K562 (cell line): ENCODE measurements at regions not wholly inside any gene's neighbourhood (a gene's known extent, or its start where the extent isn't known, plus 50 kb on each side); places are given as distances from the start of the nearest gene placed in this dataset.

Experiments
- ATAC-seq: fragments of 200-7000 bp; cut with Tn5 transposase; 3 replicates; pipeline ENCODE4 v1.9.1; 2020; ENCODE audit warnings: moderate library complexity
- BruUV-seq: library from RNA; stranded (reverse); fragments of 400-500 nt; replicated peaks from 2 replicates; lab custom pipeline; 2021; lab: Mats Ljungman, UMichigan
- CTCF ChIA-PET: fragments of 300-600 bp; formaldehyde crosslinking; extraction: SDS; loops from one replicate; lab custom pipeline; 2021; ENCODE audit warnings: low intra/inter-chr PET ratio; lab: Yijun Ruan, JAX
- POLR2A ChIA-PET: fragments of 300-600, 350-650 bp; sonication (Branson Sonifier 250); formaldehyde crosslinking; extraction: SDS; loops from one replicate; lab custom pipeline; 2021; ENCODE audit warnings: antibody characterized with exemption, inconsistent platforms; lab: Yijun Ruan, JAX
- DNase-seq, 4 experiments: peaks; one replicate each; pipeline versions ENCODE4 v3.0.0 to v3.0.0-alpha.2; 2011 to 2018; ENCODE audit warnings: low spot score in 3 of 4, mixed read lengths in 3 of 4; ENCODE audit errors: extremely low read depth in 1 of 4
- FAIRE-seq: peaks from 2 replicates; lab custom pipeline; 2011; peaks lifted over from hg19 to GRCh38; lab: Jason Lieb, UNC
- H2AFZ ChIP-seq: 2 replicates; pipeline ENCODE4 v1.6.0; 2011; ENCODE audit warnings: low read depth, low read length, control low read depth, inconsistent platforms
- H3K27ac ChIP-seq: fragments of 200-600 bp; 3 replicates; pipeline ENCODE4 v1.8.0; 2011; ENCODE audit warnings: low read depth, mild to moderate bottlenecking, control low read depth, inconsistent platforms, low read length, moderate library complexity, mixed read lengths; ENCODE audit errors: extremely low read depth
- H3K27me3 ChIP-seq, 2 experiments: fragments of 300-600 bp in 1 of 2; 2 replicates in 1 of 2; 3 replicates in 1 of 2; pipeline versions ENCODE4 v1.6.0 to v1.8.0; 2011; ENCODE audit warnings: inconsistent platforms in 2 of 2, low read length in 2 of 2, mild to moderate bottlenecking in 1 of 2, mixed read lengths in 1 of 2, moderate library complexity in 1 of 2; ENCODE audit not compliant: control insufficient read depth in 2 of 2, insufficient read depth in 2 of 2
- H3K36me3 ChIP-seq: fragments of 300-600 bp; 3 replicates; pipeline ENCODE4 v1.8.0; 2011; ENCODE audit warnings: mild to moderate bottlenecking, low read length, inconsistent platforms; ENCODE audit not compliant: control insufficient read depth, insufficient read depth
- H3K4me1 ChIP-seq, 2 experiments: fragments of 200-600 bp in 1 of 2; replicated peaks in 1 of 2; 2 replicates in 1 of 2; 3 replicates in 1 of 2; pipeline versions ENCODE4 v1.5.1 to v1.8.0; 2011; ENCODE audit warnings: inconsistent platforms in 2 of 2, low read length in 2 of 2, mild to moderate bottlenecking in 1 of 2, mixed read lengths in 1 of 2, moderate library complexity in 1 of 2; ENCODE audit not compliant: control insufficient read depth in 2 of 2, insufficient read depth in 2 of 2
- H3K4me2 ChIP-seq: 2 replicates; pipeline ENCODE4 v1.6.1; 2011; ENCODE audit warnings: low read length, control low read depth, inconsistent platforms, mixed read lengths; ENCODE audit not compliant: insufficient read depth
- H3K4me3 ChIP-seq: fragments of 200-600 bp; sonication (generic), shearing (Covaris generic); 2 replicates; pipeline ENCODE4 v1.5.1; 2016; ENCODE audit warnings: control low read depth, inconsistent platforms
- H3K79me2 ChIP-seq: fragments of 200-600 bp; 3 replicates; pipeline ENCODE4 v1.8.0; 2011; ENCODE audit warnings: low read length, inconsistent platforms; ENCODE audit not compliant: control insufficient read depth, insufficient read depth
- H3K9ac ChIP-seq, 2 experiments: 2 replicates each; pipeline versions ENCODE4 v1.6.0 to v1.6.1; 2011; ENCODE audit warnings: low read depth in 2 of 2, low read length in 2 of 2, control low read depth in 1 of 2, inconsistent platforms in 1 of 2, mild to moderate bottlenecking in 1 of 2, mixed read lengths in 1 of 2; ENCODE audit not compliant: insufficient read depth in 1 of 2
- H3K9me1 ChIP-seq: one replicate; pipeline ENCODE4 v1.6.0; 2011; ENCODE audit warnings: inconsistent platforms, mild to moderate bottlenecking, low read length, moderate library complexity; ENCODE audit not compliant: control insufficient read depth, insufficient read depth
- H3K9me3 ChIP-seq: replicated peaks from 2 replicates; pipeline ENCODE4 v1.5.1; 2011; ENCODE audit warnings: low read depth, low read length, inconsistent platforms; ENCODE audit not compliant: control insufficient read depth, insufficient read depth
- H4K20me1 ChIP-seq: replicated peaks from 2 replicates; pipeline ENCODE4 v1.6.1; 2011; ENCODE audit warnings: low read length, inconsistent platforms, mixed read lengths; ENCODE audit not compliant: control insufficient read depth, insufficient read depth
- HDGF ChIP-seq: fragments of 450-650 bp; IDR thresholded peaks from 2 replicates; pipeline ENCODE4 v1.6.1; 2016
- MAFG ChIP-seq: fragments of 450-650 bp; conservative IDR thresholded peaks from 2 replicates; pipeline ENCODE4 v1.6.1; 2016; ENCODE audit warnings: missing genetic modification characterization, missing compliant biosample characterization
- MAFK ChIP-seq: IDR thresholded peaks from 2 replicates; pipeline ENCODE4 v1.6.1; 2011; ENCODE audit warnings: low read length, improper control_type of control experiment
- PHB2 ChIP-seq: fragments of 450-650 bp; IDR thresholded peaks from 2 replicates; pipeline ENCODE4 v1.6.1; 2017; ENCODE audit warnings: low read depth
- POLR2AphosphoS2 ChIP-seq: IDR thresholded peaks from 2 replicates; pipeline ENCODE4 v1.6.1; 2012; ENCODE audit warnings: low read length, improper control_type of control experiment
- TARDBP ChIP-seq: fragments of 450-650 bp; IDR thresholded peaks from 2 replicates; pipeline ENCODE4 v1.6.1; 2016
- ZNF140 ChIP-seq: fragments of 250-450 bp; sonication (Bioruptor Pico); IDR thresholded peaks from 2 replicates; pipeline ENCODE4 v1.8.0; 2021; ENCODE audit warnings: moderate library complexity, mild to moderate bottlenecking, inconsistent platforms
- ZNF444 ChIP-seq: fragments of 250-450 bp; sonication (Bioruptor Pico); IDR thresholded peaks from 2 replicates; pipeline ENCODE4 v1.4.0; 2020; ENCODE audit warnings: mild to moderate bottlenecking, moderate library complexity
- WGBS: fragments of 100-300 bp; shearing (Covaris generic); methylation state at CpG from one replicate; pipeline ENCODE4 v1.1.6; 2016; ENCODE audit warnings: low coverage, mixed read lengths; ENCODE audit not compliant: insufficient coverage; ENCODE audit errors: missing lambda C conversion rate; 5-methylcytosine and 5-hydroxymethylcytosine counted together
- in situ Hi-C: fragments of 300-500 bp; cut with MboI; formaldehyde crosslinking; loops from 4 replicates; pipeline ENCODE4 v1.15.0; 2018; ENCODE audit warnings: inconsistent platforms, mixed read lengths
- intact Hi-C: fragments of 100-400 bp; cut with micrococcal nuclease; formaldehyde crosslinking; loops from 2 replicates; pipeline ENCODE4 v1.14.2; 2022

- TF ChIP-seq MAFG (tag): no peak
- no peak for TF ChIP-seq POLR2AphosphoS2
- no peak for TF ChIP-seq HDGF
- TF ChIP-seq ZNF140 (CRISPR knock-in tag): no peak
- TF ChIP-seq MAFK: no peak
- no peak for TF ChIP-seq ZNF444 (CRISPR knock-in tag)
Observed at GRCh38 chr4:97197106-97197505, 946.2 kb downstream of the STPG2 start (continued).

- no peak overlapping the region for H3K4me2 ChIP-seq
- DNase-seq (no peak), FAIRE-seq (no peak)
- no TSS peak for BruUV-seq
- H3K9me1 ChIP-seq: no peaks in the 10 kb centered on the region
- H3K27me3 ChIP-seq: no peaks in the 10 kb centered on the region
- H3K27ac ChIP-seq: no peak overlapping the region
- no peaks in the 10 kb centered on the region for H4K20me1 ChIP-seq
- H3K4me3 ChIP-seq: no peak overlapping the region
- H2AFZ ChIP-seq: no peak overlapping the region
- H3K9ac ChIP-seq: no peak overlapping the region
- WGBS: 6% methylated on average over 1 of the region's 1 CpG
- CTCF ChIA-PET: no interaction called here
- H3K4me1 ChIP-seq: no peaks in the 10 kb centered on the region
- H3K36me3 ChIP-seq: no peaks in the 10 kb centered on the region
- intact Hi-C loops: no loop called here
- no peaks in the 10 kb centered on the region for H3K79me2 ChIP-seq
- H3K9me3 ChIP-seq: no peaks in the 10 kb centered on the region
- TF ChIP-seq TARDBP: no peak
- TF ChIP-seq PHB2: no peak
- TF ChIP-seq, all 486 proteins: peak for 0
- ATAC-seq: no peak
- POLR2A ChIA-PET: no interaction called here
- in situ Hi-C loops: no loop called here
Observed at GRCh38 chr4:97208749-97209148, 934.5 kb downstream of the STPG2 start.
